H1 (cell line): ENCODE measurements at regions not wholly inside any gene's neighbourhood (a gene's known extent, or its start where the extent isn't known, plus 50 kb on each side); places are given as distances from the start of the nearest gene placed in this dataset.

Experiments used
- CTCF ChIA-PET: fragments of 300-600 bp; sonication (Branson Sonifier 250); formaldehyde crosslinking; loops from one replicate; lab custom pipeline; 2021; ENCODE audit not compliant: partially characterized antibody; lab: Charles Lee
- POLR2A ChIA-PET: fragments of 300-600 bp; sonication (Branson Sonifier 250); formaldehyde crosslinking; loops from one replicate; lab custom pipeline; 2021; ENCODE audit warnings: inconsistent platforms; ENCODE audit not compliant: partially characterized antibody; lab: Charles Lee
- DNase-seq, 2 experiments: peaks; one replicate each; pipeline versions ENCODE4 v3.0.0 to v3.0.0-alpha.2; 2010 to 2022; ENCODE audit warnings: low spot score in 2 of 2, low read depth in 1 of 2, mixed read lengths in 1 of 2
- FAIRE-seq: peaks from 2 replicates; lab custom pipeline; 2011; peaks lifted over from hg19 to GRCh38; lab: Jason Lieb, UNC
- H2AFZ ChIP-seq: 2 replicates; pipeline ENCODE4 v1.8.1; 2012; ENCODE audit warnings: low read length, inconsistent platforms
- H2AK5ac ChIP-seq: 2 replicates; pipeline ENCODE4 v1.6.1; 2013; ENCODE audit warnings: low read depth, low read length
- H2BK120ac ChIP-seq: replicated peaks from 2 replicates; pipeline ENCODE3; 2013; ENCODE audit warnings: low read depth, low read length, inconsistent platforms
- H2BK12ac ChIP-seq: 2 replicates; pipeline ENCODE4 v1.6.1; 2013; ENCODE audit warnings: low read depth, low read length
- H2BK15ac ChIP-seq: 2 replicates; pipeline ENCODE4 v1.6.1; 2013; ENCODE audit warnings: low read length
- H2BK20ac ChIP-seq: 2 replicates; pipeline ENCODE4 v1.6.1; 2013; ENCODE audit warnings: low read length
- H2BK5ac ChIP-seq: 2 replicates; pipeline ENCODE4 v1.6.1; 2013; ENCODE audit warnings: low read depth, low read length
- H3K14ac ChIP-seq: 2 replicates; pipeline ENCODE4 v1.6.1; 2013; ENCODE audit warnings: inconsistent platforms; ENCODE audit not compliant: insufficient read length
- H3K18ac ChIP-seq: 2 replicates; pipeline ENCODE4 v1.6.1; 2013; ENCODE audit warnings: low read length; ENCODE audit errors: extremely low read depth
- H3K23ac ChIP-seq: 2 replicates; pipeline ENCODE4 v1.6.1; 2013; ENCODE audit warnings: inconsistent platforms; ENCODE audit not compliant: insufficient read length
- H3K23me2 ChIP-seq: 2 replicates; pipeline ENCODE4 v1.6.1; 2013; ENCODE audit warnings: low read depth, low read length
- H3K27ac ChIP-seq: 2 replicates; pipeline ENCODE4 v1.6.1; 2011; ENCODE audit warnings: low read depth, low read length, inconsistent platforms
- H3K27me3 ChIP-seq, 4 experiments: replicated peaks in 1 of 4; 1 replicate in 1 of 4; 2 replicates in 3 of 4; pipeline versions ENCODE4 v1.6.1 to v1.8.1; 2011 to 2013; ENCODE audit warnings: low read length in 3 of 4, mild to moderate bottlenecking in 3 of 4, inconsistent platforms in 2 of 4, mixed read lengths in 2 of 4, moderate library complexity in 1 of 4; ENCODE audit not compliant: control insufficient read depth in 3 of 4, insufficient read depth in 3 of 4; ENCODE audit errors: extremely low read depth in 1 of 4
- H3K36me3 ChIP-seq, 4 experiments: 2 replicates each; pipeline versions ENCODE4 v1.6.1 to v1.8.1; 2011 to 2013; ENCODE audit warnings: mild to moderate bottlenecking in 4 of 4, low read length in 3 of 4, moderate library complexity in 2 of 4, control low read depth in 1 of 4, inconsistent platforms in 1 of 4; ENCODE audit not compliant: insufficient read depth in 4 of 4, control insufficient read depth in 2 of 4
- H3K4ac ChIP-seq: replicated peaks from 2 replicates; pipeline ENCODE3; 2013; ENCODE audit warnings: low read length, low read depth, mixed read lengths, inconsistent platforms; ENCODE audit not compliant: insufficient read length
- H3K4me1 ChIP-seq, 4 experiments: replicated peaks in 1 of 4; 1 replicate in 1 of 4; 2 replicates in 3 of 4; pipeline versions ENCODE4 v1.6.1 to v1.8.1; 2011 to 2013; ENCODE audit warnings: low read length in 3 of 4, inconsistent platforms in 2 of 4, mixed read lengths in 1 of 4; ENCODE audit not compliant: insufficient read depth in 4 of 4, control insufficient read depth in 3 of 4
- H3K4me2 ChIP-seq, 2 experiments: 2 replicates each; pipeline versions ENCODE4 v1.6.1 to v1.8.1; 2011 to 2013; ENCODE audit warnings: low read depth in 2 of 2, low read length in 2 of 2, control low read depth in 1 of 2, inconsistent platforms in 1 of 2, mild to moderate bottlenecking in 1 of 2; ENCODE audit not compliant: insufficient read depth in 1 of 2
- H3K4me3 ChIP-seq, 4 experiments: fragments of 200-600, 300-600 bp in 1 of 4; sonication (generic), shearing (Covaris generic), sonication (Bioruptor Twin) in 1 of 4; 2 replicates each; pipeline versions ENCODE4 v1.5.1 to v1.8.1; 2011 to 2016; ENCODE audit warnings: low read length in 4 of 4, low read depth in 3 of 4, control low read depth in 2 of 4, inconsistent platforms in 2 of 4, mild to moderate bottlenecking in 2 of 4, mixed read lengths in 1 of 4, moderate library complexity in 1 of 4; ENCODE audit not compliant: insufficient read depth in 2 of 4; ENCODE audit errors: extremely low read depth in 1 of 4
- H3K56ac ChIP-seq: replicated peaks from 2 replicates; pipeline ENCODE3; 2013; ENCODE audit warnings: low read depth, mild to moderate bottlenecking, mixed read lengths, low read length, inconsistent platforms; ENCODE audit not compliant: insufficient read length
- H3K79me1 ChIP-seq: 2 replicates; pipeline ENCODE4 v1.6.1; 2013; ENCODE audit warnings: low read depth, low read length, control low read depth
- H3K79me2 ChIP-seq, 2 experiments: 2 replicates each; pipeline versions ENCODE4 v1.6.1 to v1.8.1; 2012 to 2013; ENCODE audit warnings: low read length in 2 of 2, mild to moderate bottlenecking in 2 of 2, inconsistent platforms in 1 of 2; ENCODE audit not compliant: insufficient read depth in 2 of 2, control insufficient read depth in 1 of 2
- H3K9ac ChIP-seq, 4 experiments: replicated peaks in 1 of 4; 1 replicate in 1 of 4; 2 replicates in 3 of 4; pipeline versions ENCODE4 v1.6.1 to v1.8.1; 2011 to 2013; ENCODE audit warnings: low read depth in 3 of 4, low read length in 3 of 4, control low read depth in 2 of 4, mild to moderate bottlenecking in 2 of 4, moderate library complexity in 2 of 4, inconsistent platforms in 1 of 4; ENCODE audit errors: extremely low read depth in 1 of 4
- H3K9me3 ChIP-seq, 2 experiments: 2 replicates each; pipeline versions ENCODE4 v1.6.1 to v1.8.1; 2012 to 2013; ENCODE audit warnings: mild to moderate bottlenecking in 2 of 2, moderate library complexity in 2 of 2, control low read depth in 1 of 2, inconsistent platforms in 1 of 2, low read depth in 1 of 2, low read length in 1 of 2, mixed read lengths in 1 of 2; ENCODE audit not compliant: insufficient read depth in 2 of 2
- H4K20me1 ChIP-seq, 2 experiments: replicated peaks in 1 of 2; 2 replicates each; pipeline versions ENCODE3 to v1.8.1; 2011 to 2013; ENCODE audit warnings: inconsistent platforms in 2 of 2, low read length in 2 of 2, mild to moderate bottlenecking in 1 of 2; ENCODE audit not compliant: insufficient read depth in 2 of 2, control insufficient read depth in 1 of 2
- H4K5ac ChIP-seq: 2 replicates; pipeline ENCODE4 v1.6.1; 2013; ENCODE audit warnings: low read length, low read depth, mixed read lengths, inconsistent platforms; ENCODE audit not compliant: insufficient read length
- H4K8ac ChIP-seq: 2 replicates; pipeline ENCODE4 v1.8.0; 2013; ENCODE audit warnings: mild to moderate bottlenecking, moderate library complexity, low read length, inconsistent platforms; ENCODE audit not compliant: insufficient read depth; ENCODE audit errors: extremely low read depth
- H4K91ac ChIP-seq: replicated peaks from 2 replicates; pipeline ENCODE3; 2013; ENCODE audit warnings: low read length, mixed read lengths, inconsistent platforms; ENCODE audit not compliant: insufficient read length
- WGBS, 2 experiments: shearing (Covaris generic) in 1 of 2; methylation state at CpG; one replicate each; pipeline versions ENCODE4 v1.1.6 to v1.1.7; 2013 to 2015; ENCODE audit warnings: low lambda C conversion rate in 2 of 2, mixed read lengths in 2 of 2, inconsistent platforms in 1 of 2, low coverage in 1 of 2, missing lambda C conversion rate in 1 of 2; ENCODE audit not compliant: insufficient replicate concordance in 2 of 2, insufficient coverage in 1 of 2, insufficient read length in 1 of 2; ENCODE audit errors: extremely low coverage in 1 of 2, missing lambda C conversion rate in 1 of 2; 5-methylcytosine and 5-hydroxymethylcytosine counted together
- TF ChIP-seq, protein P1 (sequence below): IDR thresholded peaks from 2 replicates; pipeline ENCODE4 v1.6.1; 2012; ENCODE audit warnings: inconsistent platforms

DNA sequence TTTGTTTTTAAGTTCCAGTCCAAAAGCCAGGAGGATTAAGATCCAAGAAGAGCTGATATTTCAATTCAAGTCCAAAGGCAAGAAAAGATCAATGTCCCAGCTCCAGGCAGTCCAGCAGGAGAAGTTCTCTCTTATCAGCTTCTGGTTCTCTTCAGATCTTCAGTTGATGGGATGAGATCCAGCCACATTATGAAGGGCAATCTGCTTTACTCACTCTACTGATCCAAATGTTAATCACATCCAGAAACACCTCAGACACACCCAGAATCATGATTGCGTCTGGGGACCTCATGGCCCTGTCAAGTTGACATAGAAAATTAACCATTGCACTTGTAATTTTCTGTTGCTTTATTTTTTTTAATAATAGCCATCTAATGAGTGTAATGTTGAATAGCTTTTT lies 178.4 kb downstream of the HERPUD2 start:
- Histone ChIP-seq H2BK120ac (no peak overlapping the region), H3K56ac (no peak overlapping the region), H3K79me2 (no peaks in the 10 kb centered on the region), H3K18ac (no peak overlapping the region), H3K36me3 (no peaks in the 10 kb centered on the region), H2BK20ac (no peak overlapping the region), H3K79me1 (no peaks in the 10 kb centered on the region), H3K27ac (no peak overlapping the region), H3K14ac (no peak overlapping the region), H3K27me3 (no peaks in the 10 kb centered on the region), H2BK5ac (no peak overlapping the region), H4K5ac (no peak overlapping the region), H3K23me2 (no peaks in the 10 kb centered on the region), H2BK15ac (no peak overlapping the region), H4K8ac (no peak overlapping the region), H3K9ac (no peak overlapping the region), H3K9me3 (no peaks in the 10 kb centered on the region), H3K4ac (no peak overlapping the region), H3K4me1 (no peaks in the 10 kb centered on the region), H2AK5ac (no peak overlapping the region), H2AFZ (no peak overlapping the region), H4K91ac (no peak overlapping the region), H3K23ac (no peak overlapping the region), H3K4me2 (no peak overlapping the region), H3K4me3 (no peak overlapping the region), H4K20me1 (no peaks in the 10 kb centered on the region), H2BK12ac (no peak overlapping the region)
- no peak for FAIRE-seq
- POLR2A ChIA-PET = no interaction called here
- 89% methylated on average over 1 of the region's 1 CpG; no CpG with 5 or more reads in 1 of the 2 experiments for WGBS, 2 experiments
- DNase-seq = no peak
- CTCF ChIA-PET = interaction anchor here (0.9 to 4.7 kb wide), 4 partner anchors 9 to 92 kb away, joined by 3 to 55 read pairs (median 4); no protein-coding TSS in a partner anchor
- TF ChIP-seq, protein P1, sequence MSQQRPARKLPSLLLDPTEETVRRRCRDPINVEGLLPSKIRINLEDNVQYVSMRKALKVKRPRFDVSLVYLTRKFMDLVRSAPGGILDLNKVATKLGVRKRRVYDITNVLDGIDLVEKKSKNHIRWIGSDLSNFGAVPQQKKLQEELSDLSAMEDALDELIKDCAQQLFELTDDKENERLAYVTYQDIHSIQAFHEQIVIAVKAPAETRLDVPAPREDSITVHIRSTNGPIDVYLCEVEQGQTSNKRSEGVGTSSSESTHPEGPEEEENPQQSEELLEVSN = no peak
